GM21717 (cell line): ENCODE measurements at regions not wholly inside any gene's neighbourhood (a gene's known extent, or its start where the extent isn't known, plus 50 kb on each side); places are given as distances from the start of the nearest gene placed in this dataset.
"Not testable (repeated sequence)": the region's sequence is repeated elsewhere in the genome, so short reads cannot be mapped to it uniquely, and the experiment has no call there.

Experiments
- ATAC-seq: cut with Tn5 transposase; IDR thresholded peaks from one replicate; pipeline ENCODE4 v1.9.1; 2021; ENCODE audit warnings: mild to moderate bottlenecking, moderate library complexity; ENCODE audit not compliant: unreplicated experiment

- no peak for ATAC-seq
These were observed 101.1 kb upstream of the RMP24 start for GRCh38 chr18:35871337-35871736.

GRCh38 chr18:35875566-35875965 is 96.9 kb upstream of the RMP24 start:
- no peak for ATAC-seq

GRCh38 chr18:35876243-35876642 is 96.2 kb upstream of the RMP24 start:
- ATAC-seq: no peak

GRCh38 chr18:35880788-35881455 is 91.6 kb upstream of the RMP24 start:
- no peak for ATAC-seq

- ATAC-seq: no peak
These were observed 84.2 kb upstream of the RMP24 start for GRCh38 chr18:35888329-35888728.

GRCh38 chr18:35889677-35890076 is 82.8 kb upstream of the RMP24 start:
- ATAC-seq: no peak

GRCh38 chr18:35890323-35890722 is 82.2 kb upstream of the RMP24 start:
- ATAC-seq: no peak

GRCh38 chr18:35892118-35892517 is 80.4 kb upstream of the RMP24 start:
- ATAC-seq: no peak

- not testable (repeated sequence) for ATAC-seq
These were observed 75.0 kb upstream of the RMP24 start for GRCh38 chr18:35897481-35897880.

GRCh38 chr18:35904389-35905037 is 68.0 kb upstream of the RMP24 start:
- no peak for ATAC-seq

GRCh38 chr18:35905436-35905835 is 67.0 kb upstream of the RMP24 start:
- ATAC-seq: no peak

GRCh38 chr18:35906291-35906690 is 66.2 kb upstream of the RMP24 start:
- ATAC-seq: not testable (repeated sequence)

GRCh38 chr18:35910327-35910726 is 62.2 kb upstream of the RMP24 start:
- no peak for ATAC-seq

- ATAC-seq: no peak
These were observed 60.1 kb upstream of the RMP24 start for GRCh38 chr18:35912332-35912731.

GRCh38 chr18:35915056-35915455 is 57.4 kb upstream of the RMP24 start:
- no peak for ATAC-seq

GRCh38 chr18:35917043-35917442 is 55.4 kb upstream of the RMP24 start:
- ATAC-seq: no peak

GRCh38 chr18:35918564-35918963 is 53.9 kb upstream of the RMP24 start:
- no peak for ATAC-seq

- no peak for ATAC-seq
These were observed 53.3 kb upstream of the RMP24 start for GRCh38 chr18:35919179-35919578.

- no peak for ATAC-seq
These were observed 51.9 kb upstream of the RMP24 start for GRCh38 chr18:35920623-35921022.
